RWPE1 (cell line): ENCODE measurements at regions not wholly inside any gene's neighbourhood (a gene's known extent, or its start where the extent isn't known, plus 50 kb on each side); places are given as distances from the start of the nearest gene placed in this dataset.

ENCODE experiments used
- CTCF ChIA-PET: fragments of 350-600 bp; sonication (Branson Sonifier 250); formaldehyde crosslinking; extraction: SDS; loops from one replicate; lab custom pipeline; 2021; lab: Yijun Ruan, JAX
- POLR2A ChIA-PET: fragments of 400-600 bp; formaldehyde crosslinking; extraction: SDS; loops from one replicate; lab custom pipeline; 2020; ENCODE audit warnings: antibody characterized with exemption; ENCODE audit not compliant: low non-redundant PET; lab: Yijun Ruan, JAX
- DNase-seq: peaks from one replicate; pipeline ENCODE4 v3.0.0; 2012; ENCODE audit warnings: low spot score
- H3K27ac ChIP-seq: fragments of 450-650 bp; 2 replicates; pipeline ENCODE4 v1.5.1; 2017
- CTCF ChIP-seq: fragments of 450-650 bp; conservative IDR thresholded peaks from 2 replicates; pipeline ENCODE4 v1.5.1; 2017; ENCODE audit warnings: low read depth, mild to moderate bottlenecking

- no peak for DNase-seq
- H3K27ac ChIP-seq, result no peak overlapping the region
- ChIA-PET POLR2A (no interaction called here), CTCF (no interaction called here)
- no peak for TF ChIP-seq CTCF
These were observed 314.8 kb downstream of the RBM43 start for GRCh38 chr2:150946831-150947230.

GRCh38 chr2:150944315-150944714 lies 317.3 kb downstream of the RBM43 start:
- no peak overlapping the region for H3K27ac ChIP-seq
- DNase-seq, result no peak
- POLR2A ChIA-PET, result no interaction called here
- CTCF ChIA-PET, result interaction anchor here (0.7 kb wide), 1 partner anchor 1060 kb away, joined by 3 read pairs; no protein-coding TSS in a partner anchor
- TF ChIP-seq CTCF, result no peak

GRCh38 chr2:150939087-150939486 lies 322.6 kb downstream of the RBM43 start:
- ChIA-PET POLR2A (no interaction called here), CTCF (no interaction called here)
- H3K27ac ChIP-seq, result no peak overlapping the region
- no peak for TF ChIP-seq CTCF
- DNase-seq, result no peak

GRCh38 chr2:150938527-150938926 lies 323.1 kb downstream of the RBM43 start:
- H3K27ac ChIP-seq, result no peak overlapping the region
- ChIA-PET CTCF (no interaction called here), POLR2A (no interaction called here)
- no peak for DNase-seq
- no peak for TF ChIP-seq CTCF

- DNase-seq, result no peak
- TF ChIP-seq CTCF, result no peak
- H3K27ac ChIP-seq, result no peak overlapping the region
- POLR2A ChIA-PET, result no interaction called here
- CTCF ChIA-PET, result no interaction called here
These were observed 324.6 kb downstream of the RBM43 start for GRCh38 chr2:150937030-150937429.

GRCh38 chr2:150931451-150931850 lies 330.2 kb downstream of the RBM43 start:
- TF ChIP-seq CTCF, result no peak
- ChIA-PET CTCF (no interaction called here), POLR2A (no interaction called here)
- no peak for DNase-seq
- H3K27ac ChIP-seq, result no peak overlapping the region

- DNase-seq, result no peak
- no peak for TF ChIP-seq CTCF
- H3K27ac ChIP-seq, result no peak overlapping the region
- CTCF ChIA-PET, result interaction anchor here (0.6 kb wide), 1 partner anchor 103 kb away, joined by 5 read pairs; no protein-coding TSS in a partner anchor
- POLR2A ChIA-PET, result no interaction called here
These were observed 336.1 kb downstream of the RBM43 start for GRCh38 chr2:150925611-150926010.
